Vagina (tissue), 2 donors: ENCODE measurements at regions not wholly inside any gene's neighbourhood (a gene's known extent, or its start where the extent isn't known, plus 50 kb on each side); places are given as distances from the start of the nearest gene placed in this dataset.
"Not testable (repeated sequence)": the region's sequence is repeated elsewhere in the genome, so short reads cannot be mapped to it uniquely, and the experiment has no call there.

Experiments
- DNase-seq, 2 donors: peaks; one replicate each; pipeline ENCODE4 v3.0.0-alpha.2; 2017; ENCODE audit errors: extremely low spot score in 2 of 2
- H3K27ac ChIP-seq: fragments of 200-600 bp; sonication (generic); one replicate; pipeline ENCODE4 v1.5.1; 2019
- H3K27me3 ChIP-seq: fragments of 200-600 bp; sonication (generic); one replicate; pipeline ENCODE4 v1.5.1; 2019
- H3K36me3 ChIP-seq, 2 donors: fragments of 200-600 bp; sonication (generic); one replicate each; pipeline ENCODE4 v1.5.1; 2017 to 2019
- H3K4me1 ChIP-seq: fragments of 200-600 bp; sonication (generic); one replicate; pipeline ENCODE4 v1.5.1; 2019
- H3K4me3 ChIP-seq, 2 donors: fragments of 200-600 bp; sonication (generic); 1 replicate in 1 of 2; 2 replicates in 1 of 2; pipeline ENCODE4 v1.5.1; 2016 to 2019
- H3K9me3 ChIP-seq: fragments of 200-600 bp; sonication (generic); one replicate; pipeline ENCODE4 v1.5.1; 2019
- POLR2A ChIP-seq, 2 donors: fragments of 450-650 bp; IDR thresholded peaks; one replicate each; pipeline ENCODE4 v1.6.1; 2017; ENCODE audit warnings: antibody characterized with exemption in 2 of 2, mild to moderate bottlenecking in 2 of 2, moderate library complexity in 2 of 2
- POLR2AphosphoS5 ChIP-seq, 2 donors: sonication (generic); formaldehyde crosslinking; IDR thresholded peaks; one replicate each; pipeline ENCODE4 v1.9.0; 2017; ENCODE audit warnings: antibody characterized with exemption in 2 of 2, mild to moderate bottlenecking in 2 of 2, low read depth in 1 of 2; ENCODE audit not compliant: insufficient read depth in 1 of 2
- intact Hi-C: fragments of 100-400 bp; cut with DNase I; formaldehyde crosslinking; loops from one replicate; pipeline ENCODE4 v1.15.1; 2023
- TF ChIP-seq, protein P1 (sequence below), 3 experiments: fragments of 450-650 bp in 2 of 3; fragments of 200-600 bp in 1 of 3; sonication (generic) in 1 of 3; IDR thresholded peaks; one replicate each; pipeline ENCODE4 v1.5.1; 2017 to 2019; ENCODE audit warnings: antibody characterized with exemption in 3 of 3, mild to moderate bottlenecking in 2 of 3, moderate library complexity in 2 of 3

DNA sequence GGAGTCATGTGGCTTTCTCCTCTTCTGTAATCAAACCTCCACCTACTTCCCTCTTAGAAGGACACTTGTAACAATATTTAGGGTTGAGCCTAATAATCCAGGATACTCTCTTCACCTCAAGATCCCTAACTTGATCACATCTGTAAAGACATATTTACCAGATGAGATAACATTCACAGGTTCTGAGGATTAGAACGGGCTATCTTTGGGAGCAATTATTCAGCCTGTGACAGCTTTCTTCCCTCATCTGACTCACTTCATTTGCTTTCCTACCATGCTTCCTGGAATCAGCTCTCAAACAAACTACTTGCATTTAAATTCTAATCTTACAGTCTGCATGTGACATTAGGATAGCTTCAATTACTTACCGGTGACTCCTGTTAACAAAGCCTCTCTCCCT, 133.5 kb upstream of the NDST3 start:
- H3K27ac ChIP-seq = no peak overlapping the region
- TF ChIP-seq, protein P1, sequence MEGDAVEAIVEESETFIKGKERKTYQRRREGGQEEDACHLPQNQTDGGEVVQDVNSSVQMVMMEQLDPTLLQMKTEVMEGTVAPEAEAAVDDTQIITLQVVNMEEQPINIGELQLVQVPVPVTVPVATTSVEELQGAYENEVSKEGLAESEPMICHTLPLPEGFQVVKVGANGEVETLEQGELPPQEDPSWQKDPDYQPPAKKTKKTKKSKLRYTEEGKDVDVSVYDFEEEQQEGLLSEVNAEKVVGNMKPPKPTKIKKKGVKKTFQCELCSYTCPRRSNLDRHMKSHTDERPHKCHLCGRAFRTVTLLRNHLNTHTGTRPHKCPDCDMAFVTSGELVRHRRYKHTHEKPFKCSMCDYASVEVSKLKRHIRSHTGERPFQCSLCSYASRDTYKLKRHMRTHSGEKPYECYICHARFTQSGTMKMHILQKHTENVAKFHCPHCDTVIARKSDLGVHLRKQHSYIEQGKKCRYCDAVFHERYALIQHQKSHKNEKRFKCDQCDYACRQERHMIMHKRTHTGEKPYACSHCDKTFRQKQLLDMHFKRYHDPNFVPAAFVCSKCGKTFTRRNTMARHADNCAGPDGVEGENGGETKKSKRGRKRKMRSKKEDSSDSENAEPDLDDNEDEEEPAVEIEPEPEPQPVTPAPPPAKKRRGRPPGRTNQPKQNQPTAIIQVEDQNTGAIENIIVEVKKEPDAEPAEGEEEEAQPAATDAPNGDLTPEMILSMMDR (IDR thresholded peaks at IDR 0.05) = no peak
- no peak for TF ChIP-seq POLR2A (IDR thresholded peaks at IDR 0.05)
- no peak for TF ChIP-seq POLR2AphosphoS5 (IDR thresholded peaks at IDR 0.05; ENCODE audit: insufficient read depth in 1 of 2, low read depth in 1 of 2)
- no peaks in the 10 kb centered on the region for H3K4me1 ChIP-seq
- no peaks in the 10 kb centered on the region for H3K36me3 ChIP-seq
- intact Hi-C loops = no loop called here
- DNase-seq = no peak
- H3K9me3 ChIP-seq = no peaks in the 10 kb centered on the region
- H3K4me3 ChIP-seq = no peak overlapping the region
- H3K27me3 ChIP-seq = no peaks in the 10 kb centered on the region

DNA sequence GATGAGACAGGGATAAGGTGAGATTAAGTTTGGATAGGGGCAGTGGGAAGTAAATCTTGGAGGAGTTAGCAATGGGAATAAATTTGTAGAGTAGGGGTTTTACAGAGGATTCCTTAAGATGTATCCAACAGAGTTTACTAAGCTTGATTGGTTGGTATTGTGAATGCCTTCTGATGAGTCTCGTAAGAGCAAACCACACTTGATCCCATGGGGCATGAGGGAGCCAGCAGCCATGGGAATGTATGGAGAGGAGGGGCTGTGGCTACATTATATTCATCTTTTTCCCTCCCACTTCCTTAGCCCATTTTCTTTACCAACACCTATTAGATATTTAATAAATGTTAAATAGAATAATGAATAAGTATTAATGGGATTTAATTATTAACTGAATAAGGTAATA, 126.6 kb upstream of the NDST3 start:
- Histone ChIP-seq H3K36me3 (no peaks in the 10 kb centered on the region), H3K4me1 (no peaks in the 10 kb centered on the region), H3K4me3 (no peak overlapping the region), H3K9me3 (no peaks in the 10 kb centered on the region), H3K27me3 (no peaks in the 10 kb centered on the region), H3K27ac (no peak overlapping the region)
- TF ChIP-seq POLR2A (IDR thresholded peaks at IDR 0.05) = no peak
- TF ChIP-seq POLR2AphosphoS5 (IDR thresholded peaks at IDR 0.05; ENCODE audit: insufficient read depth in 1 of 2, low read depth in 1 of 2) = no peak
- TF ChIP-seq, protein P1 (IDR thresholded peaks at IDR 0.05) = no peak
- intact Hi-C loops = no loop called here
- DNase-seq = no peak

DNA sequence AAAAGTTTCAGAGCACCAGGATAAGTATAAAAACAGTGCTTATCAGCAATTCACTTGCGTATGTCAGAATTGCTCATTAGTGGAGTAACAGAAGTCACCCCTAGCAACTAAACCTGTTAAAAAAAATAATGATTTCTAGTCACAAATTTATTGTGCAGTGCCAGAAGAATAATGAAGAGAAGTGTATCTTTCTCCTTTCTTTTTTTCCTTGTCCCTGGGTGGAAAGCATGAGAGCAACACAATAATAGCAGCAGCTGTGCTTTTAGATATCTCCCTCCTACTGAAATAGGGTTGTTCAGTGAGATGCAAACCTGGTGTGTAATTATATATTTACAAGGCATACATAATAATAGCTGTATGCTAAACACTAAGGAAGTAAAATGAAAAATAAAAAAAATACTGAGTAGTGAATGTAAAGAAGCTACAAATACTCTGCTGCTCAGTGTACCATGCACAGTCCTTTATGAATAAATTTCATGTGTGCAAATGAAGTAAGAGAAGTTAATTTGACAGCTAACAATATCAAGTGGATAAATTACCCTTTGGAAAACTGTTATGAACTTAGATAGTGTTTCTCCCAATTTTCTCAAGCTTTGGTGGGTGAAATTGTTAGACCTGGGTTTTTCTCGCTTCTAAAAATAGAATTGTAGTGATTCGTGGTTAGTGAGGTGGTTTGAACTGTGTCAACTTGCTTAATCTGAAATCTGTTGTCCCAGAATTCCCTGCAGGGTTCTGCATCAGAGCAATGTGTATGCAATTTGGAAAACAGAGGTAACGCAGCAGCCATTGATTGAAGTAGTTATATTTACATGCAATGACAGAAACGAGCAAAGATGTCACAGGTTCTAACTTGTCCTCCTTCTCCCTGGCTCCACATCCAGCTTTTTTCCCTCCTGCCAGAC, 125.7 kb upstream of the NDST3 start:
- Histone ChIP-seq H3K4me1 (no peaks in the 10 kb centered on the region), H3K9me3 (no peaks in the 10 kb centered on the region), H3K36me3 (no peaks in the 10 kb centered on the region), H3K27ac (no peak overlapping the region), H3K27me3 (no peaks in the 10 kb centered on the region), H3K4me3 (no peak overlapping the region)
- intact Hi-C loops = no loop called here
- no peak for DNase-seq
- TF ChIP-seq POLR2A (IDR thresholded peaks at IDR 0.05) (no peak), POLR2AphosphoS5 (IDR thresholded peaks at IDR 0.05; ENCODE audit: insufficient read depth in 1 of 2, low read depth in 1 of 2) (no peak)
- TF ChIP-seq, protein P1 (IDR thresholded peaks at IDR 0.05) = no peak

DNA sequence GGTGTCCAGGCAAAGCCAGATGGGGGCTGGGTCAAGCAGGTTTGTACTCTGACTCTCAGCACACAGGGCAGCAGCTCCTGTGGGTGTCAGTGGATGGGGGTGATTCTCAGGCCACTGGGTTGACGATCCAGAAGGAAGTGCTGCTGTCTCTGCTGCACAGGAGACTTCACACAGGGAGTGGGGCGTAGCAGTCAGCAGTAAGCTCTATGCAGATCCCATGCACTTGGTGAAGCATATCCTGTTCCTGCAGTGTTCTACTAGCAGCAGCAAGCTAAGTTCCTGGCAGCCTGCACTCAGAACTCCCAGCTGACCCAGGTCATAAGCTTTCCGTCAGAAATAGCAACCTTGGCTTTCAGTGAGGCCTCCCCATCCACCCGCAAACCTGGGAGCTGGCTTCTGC, 117.6 kb upstream of the NDST3 start:
- intact Hi-C loops = no loop called here
- no peaks in the 10 kb centered on the region for H3K27me3 ChIP-seq
- H3K4me1 ChIP-seq = no peaks in the 10 kb centered on the region
- no peaks in the 10 kb centered on the region for H3K36me3 ChIP-seq
- H3K4me3 ChIP-seq = no peak overlapping the region
- H3K9me3 ChIP-seq = no peaks in the 10 kb centered on the region
- TF ChIP-seq POLR2A (IDR thresholded peaks at IDR 0.05) = no peak
- no peak for TF ChIP-seq POLR2AphosphoS5 (IDR thresholded peaks at IDR 0.05; ENCODE audit: insufficient read depth in 1 of 2, low read depth in 1 of 2)
- TF ChIP-seq, protein P1 (IDR thresholded peaks at IDR 0.05) = no peak
- no peak overlapping the region for H3K27ac ChIP-seq
- no peak for DNase-seq

DNA sequence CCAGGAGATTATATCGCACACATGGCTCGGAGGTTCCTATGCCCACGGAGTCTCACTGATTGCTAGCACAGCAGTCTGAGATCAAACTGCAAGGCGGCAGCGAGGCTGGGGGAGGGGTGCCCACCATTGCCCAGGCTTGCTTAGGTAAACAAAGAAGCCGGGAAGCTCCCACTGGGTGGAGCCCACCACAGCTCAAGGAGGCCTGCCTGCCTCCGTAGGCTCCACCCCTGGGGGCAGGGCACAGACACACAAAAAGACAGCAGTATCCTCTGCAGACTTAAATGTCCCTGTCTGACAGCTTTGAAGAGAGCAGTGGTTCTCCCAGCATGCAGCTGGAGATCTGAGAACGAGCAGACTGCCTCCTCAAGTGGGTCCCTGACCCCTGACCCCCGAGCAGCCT, 112.0 kb upstream of the NDST3 start:
- intact Hi-C loops, H3K36me3 ChIP-seq, H3K9me3 ChIP-seq, H3K4me1 ChIP-seq, H3K27ac ChIP-seq, DNase-seq, H3K4me3 ChIP-seq, H3K27me3 ChIP-seq: not testable (repeated sequence)

DNA sequence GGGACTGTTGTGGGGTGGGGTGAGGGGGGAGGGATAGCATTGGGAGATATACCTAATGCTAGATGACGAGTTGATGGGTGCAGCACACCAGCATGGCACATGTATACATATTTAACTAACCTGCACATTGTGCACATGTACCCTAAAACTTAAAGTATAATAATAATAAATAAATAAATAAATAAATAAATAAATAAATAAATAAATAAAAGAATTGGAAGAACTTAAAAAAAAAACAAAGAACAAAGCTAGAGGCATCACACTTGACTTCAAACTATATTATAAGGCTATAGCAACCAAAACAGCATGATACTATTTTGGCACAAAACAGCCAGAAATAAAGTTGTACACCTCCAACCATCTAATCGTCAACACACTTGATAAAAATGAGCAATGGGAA, 106.5 kb upstream of the NDST3 start:
- intact Hi-C loops, H3K4me1 ChIP-seq, H3K9me3 ChIP-seq, DNase-seq, H3K36me3 ChIP-seq, H3K27ac ChIP-seq, H3K4me3 ChIP-seq, H3K27me3 ChIP-seq: not testable (repeated sequence)
